IMR-90 (cell line): ENCODE measurements at regions not wholly inside any gene's neighbourhood (a gene's known extent, or its start where the extent isn't known, plus 50 kb on each side); places are given as distances from the start of the nearest gene placed in this dataset.

Experiments used
- ATAC-seq: fragments of 200-7000 bp; cut with Tn5 transposase; 2 replicates; pipeline ENCODE4 v1.9.1; 2020; ENCODE audit warnings: low read depth, mild to moderate bottlenecking, moderate library complexity
- BruUV-seq: library from RNA; stranded (reverse); fragments of 400-500 nt; replicated peaks from 2 replicates; lab custom pipeline; 2021; lab: Mats Ljungman, UMichigan
- CTCF ChIA-PET: fragments of 300-600 bp; formaldehyde crosslinking; extraction: SDS; loops from one replicate; lab custom pipeline; 2021; ENCODE audit warnings: antibody characterized with exemption; lab: Yijun Ruan, JAX
- POLR2A ChIA-PET: fragments of 300-600 bp; sonication (Branson Sonifier 250); formaldehyde crosslinking; loops from one replicate; lab custom pipeline; 2022; ENCODE audit warnings: antibody characterized with exemption; ENCODE audit not compliant: unreplicated experiment; lab: Charles Lee
- DNase-seq: peaks from one replicate; pipeline ENCODE4 v3.0.0; 2013
- H2AFZ ChIP-seq: replicated peaks from 2 replicates; pipeline ENCODE3; 2013; ENCODE audit warnings: low read length, mild to moderate bottlenecking; ENCODE audit not compliant: poor library complexity
- H2AK5ac ChIP-seq: 2 replicates; pipeline ENCODE4 v1.6.1; 2013; ENCODE audit warnings: low read depth, low read length, inconsistent platforms
- H2AK9ac ChIP-seq: replicated peaks from 2 replicates; pipeline ENCODE3; 2013; ENCODE audit warnings: mild to moderate bottlenecking, low read depth, low read length, moderate library complexity; ENCODE audit not compliant: poor library complexity
- H2BK120ac ChIP-seq: 2 replicates; pipeline ENCODE4 v1.6.1; 2013; ENCODE audit warnings: low read depth, low read length, inconsistent platforms
- H2BK15ac ChIP-seq: 3 replicates; pipeline ENCODE4 v1.6.1; 2013; ENCODE audit warnings: low read depth, low read length, inconsistent platforms
- H2BK20ac ChIP-seq: 2 replicates; pipeline ENCODE4 v1.6.1; 2013; ENCODE audit warnings: low read depth, mild to moderate bottlenecking, inconsistent platforms, low read length, moderate library complexity
- H2BK5ac ChIP-seq: 2 replicates; pipeline ENCODE4 v1.6.1; 2013; ENCODE audit warnings: mild to moderate bottlenecking, low read depth, low read length, inconsistent platforms; ENCODE audit not compliant: poor library complexity, severe bottlenecking
- H3K14ac ChIP-seq: replicated peaks from 2 replicates; pipeline ENCODE4 v1.6.1; 2013; ENCODE audit warnings: low read depth, low read length, inconsistent platforms
- H3K18ac ChIP-seq: 2 replicates; pipeline ENCODE4 v1.6.1; 2013; ENCODE audit warnings: low read depth, low read length, control low read depth
- H3K23ac ChIP-seq: 2 replicates; pipeline ENCODE4 v1.6.1; 2013; ENCODE audit warnings: low read depth, low read length, inconsistent platforms
- H3K27ac ChIP-seq: 2 replicates; pipeline ENCODE4 v1.5.1; 2013; ENCODE audit warnings: mild to moderate bottlenecking, control low read depth, low read length; ENCODE audit not compliant: insufficient read depth
- H3K27me3 ChIP-seq: 2 replicates; pipeline ENCODE4 v1.6.1; 2013; ENCODE audit warnings: low read length; ENCODE audit not compliant: control insufficient read depth, insufficient read depth
- H3K36me3 ChIP-seq: 2 replicates; pipeline ENCODE4 v1.6.1; 2013; ENCODE audit warnings: low read length, mixed read lengths; ENCODE audit not compliant: control insufficient read depth, insufficient read depth
- H3K4ac ChIP-seq: 2 replicates; pipeline ENCODE4 v1.6.1; 2013; ENCODE audit warnings: low read depth, low read length, inconsistent platforms
- H3K4me1 ChIP-seq: 2 replicates; pipeline ENCODE4 v1.6.1; 2013; ENCODE audit warnings: low read length, mixed read lengths; ENCODE audit not compliant: control insufficient read depth, insufficient read depth
- H3K4me2 ChIP-seq: 2 replicates; pipeline ENCODE4 v1.6.1; 2013; ENCODE audit warnings: low read depth, mild to moderate bottlenecking, control low read depth, low read length, moderate library complexity
- H3K4me3 ChIP-seq: 2 replicates; pipeline ENCODE4 v1.5.1; 2013; ENCODE audit warnings: low read depth, mild to moderate bottlenecking, control low read depth, low read length, moderate library complexity; ENCODE audit not compliant: insufficient read depth
- H3K56ac ChIP-seq: 2 replicates; pipeline ENCODE4 v1.6.1; 2013; ENCODE audit warnings: low read length, inconsistent platforms; ENCODE audit not compliant: insufficient read depth; ENCODE audit errors: extremely low read depth
- H3K79me1 ChIP-seq, 2 experiments: 2 replicates each; pipeline ENCODE4 v1.6.1; 2013; ENCODE audit warnings: low read length in 2 of 2, inconsistent platforms in 1 of 2, low read depth in 1 of 2
- H3K9ac ChIP-seq: 2 replicates; pipeline ENCODE4 v1.6.1; 2013; ENCODE audit warnings: low read depth, low read length, control low read depth
- H3K9me1 ChIP-seq: 2 replicates; pipeline ENCODE4 v1.6.1; 2013; ENCODE audit warnings: low read length, inconsistent platforms; ENCODE audit not compliant: insufficient read depth
- H3K9me3 ChIP-seq: 2 replicates; pipeline ENCODE4 v1.6.1; 2013; ENCODE audit warnings: low read length; ENCODE audit not compliant: control insufficient read depth, insufficient read depth
- H4K20me1 ChIP-seq: 2 replicates; pipeline ENCODE4 v1.6.1; 2013; ENCODE audit warnings: low read length, inconsistent platforms; ENCODE audit not compliant: insufficient read depth
- H4K5ac ChIP-seq: 2 replicates; pipeline ENCODE4 v1.6.1; 2013; ENCODE audit warnings: mild to moderate bottlenecking, low read depth, low read length, control low read depth
- H4K8ac ChIP-seq, 2 experiments: 2 replicates each; pipeline ENCODE4 v1.6.1; 2013; ENCODE audit warnings: low read depth in 2 of 2, low read length in 2 of 2, control low read depth in 1 of 2, inconsistent platforms in 1 of 2
- H4K91ac ChIP-seq: 2 replicates; pipeline ENCODE4 v1.6.1; 2013; ENCODE audit warnings: low read depth, low read length, inconsistent platforms; ENCODE audit not compliant: insufficient read depth
- BHLHE40 ChIP-seq: fragments of 150-350 bp; IDR thresholded peaks from 2 replicates; pipeline ENCODE4 v1.6.1; 2016; ENCODE audit warnings: mild to moderate bottlenecking, low read depth, low read length
- CEBPB ChIP-seq: IDR thresholded peaks from 2 replicates; pipeline ENCODE4 v1.6.1; 2012; ENCODE audit warnings: low read depth, low read length, improper control_type of control experiment
- CHD1 ChIP-seq: IDR thresholded peaks from 2 replicates; pipeline ENCODE4 v1.6.1; 2012; ENCODE audit warnings: low read depth, low read length, improper control_type of control experiment
- FOS ChIP-seq: fragments of 150-350 bp; IDR thresholded peaks from 2 replicates; pipeline ENCODE4 v1.6.1; 2016; ENCODE audit warnings: low read depth, low read length
- POLR2A ChIP-seq: IDR thresholded peaks from 2 replicates; pipeline ENCODE4 v1.6.1; 2012; ENCODE audit warnings: mild to moderate bottlenecking, low read depth, low read length
- RAD21 ChIP-seq: IDR thresholded peaks from 2 replicates; pipeline ENCODE4 v1.6.1; 2012; ENCODE audit warnings: low read length, improper control_type of control experiment
- RCOR1 ChIP-seq: IDR thresholded peaks from 2 replicates; pipeline ENCODE4 v1.6.1; 2012; ENCODE audit warnings: mild to moderate bottlenecking, low read length, improper control_type of control experiment; ENCODE audit not compliant: insufficient replicate concordance
- RFX5 ChIP-seq: IDR thresholded peaks from 2 replicates; pipeline ENCODE4 v1.8.0; 2012; ENCODE audit warnings: low read depth, mild to moderate bottlenecking, low read length, moderate library complexity
- WGBS, 2 experiments: methylation state at CpG; one replicate each; pipeline versions ENCODE4 v1.1.5 to v1.1.7; 2013; ENCODE audit warnings: missing lambda C conversion rate in 2 of 2; ENCODE audit not compliant: insufficient read length in 1 of 2; ENCODE audit errors: extremely low coverage in 2 of 2; 5-methylcytosine and 5-hydroxymethylcytosine counted together
- dilution Hi-C: fragments of 300-500 bp; cut with HindIII; formaldehyde crosslinking; loops from one replicate; pipeline ENCODE4 v1.14.3; 2018; ENCODE audit warnings: low sequenced_read_pairs; ENCODE audit not compliant: unreplicated experiment
- in situ Hi-C: fragments of 300-500 bp; cut with MboI; formaldehyde crosslinking; loops from 3 replicates; pipeline ENCODE4 v1.14.3; 2019; ENCODE audit warnings: low sequenced_read_pairs, inconsistent platforms, mixed read lengths
- intact Hi-C: fragments of 100-400 bp; cut with micrococcal nuclease; formaldehyde crosslinking; loops from 2 replicates; pipeline ENCODE4 v1.10.0; 2022
- TF ChIP-seq, protein P1 (sequence below): fragments of 150-350 bp; IDR thresholded peaks from 2 replicates; pipeline ENCODE4 v1.6.1; 2016; ENCODE audit warnings: low read depth, mild to moderate bottlenecking, low read length, moderate library complexity, borderline replicate concordance

- Histone ChIP-seq H2AK5ac (no peak overlapping the region), H3K27ac (no peak overlapping the region), H3K4me1 (no peaks in the 10 kb centered on the region), H3K9me3 (peaks cover 6% of the 10 kb centered on the region), H2AK9ac (no peak overlapping the region), H3K14ac (no peak overlapping the region), H3K9ac (no peak overlapping the region), H4K91ac (no peak overlapping the region), H2BK120ac (no peak overlapping the region), H4K8ac (no peak overlapping the region), H2BK20ac (no peak overlapping the region), H3K56ac (no peak overlapping the region), H3K9me1 (no peaks in the 10 kb centered on the region), H3K36me3 (no peaks in the 10 kb centered on the region), H3K23ac (no peak overlapping the region), H3K27me3 (no peaks in the 10 kb centered on the region), H2AFZ (no peak overlapping the region), H3K4me2 (no peak overlapping the region), H3K4me3 (no peak overlapping the region), H3K79me1 (no peaks in the 10 kb centered on the region), H4K20me1 (no peaks in the 10 kb centered on the region), H3K4ac (no peak overlapping the region), H4K5ac (no peak overlapping the region), H2BK5ac (no peak overlapping the region), H3K18ac (no peak overlapping the region), H2BK15ac (no peak overlapping the region)
- ChIA-PET CTCF (interaction anchor here (0.6 kb wide), 1 partner anchor 154 kb away, joined by 3 read pairs; no protein-coding TSS in a partner anchor), POLR2A (no interaction called here)
- intact Hi-C loops (no loop called here), in situ Hi-C loops (no loop called here), dilution Hi-C loops (no loop called here)
- no peak for ATAC-seq
- BruUV-seq: no TSS peak
- no peak for TF ChIP-seq RFX5
- no peak for TF ChIP-seq RAD21
- TF ChIP-seq, protein P1, sequence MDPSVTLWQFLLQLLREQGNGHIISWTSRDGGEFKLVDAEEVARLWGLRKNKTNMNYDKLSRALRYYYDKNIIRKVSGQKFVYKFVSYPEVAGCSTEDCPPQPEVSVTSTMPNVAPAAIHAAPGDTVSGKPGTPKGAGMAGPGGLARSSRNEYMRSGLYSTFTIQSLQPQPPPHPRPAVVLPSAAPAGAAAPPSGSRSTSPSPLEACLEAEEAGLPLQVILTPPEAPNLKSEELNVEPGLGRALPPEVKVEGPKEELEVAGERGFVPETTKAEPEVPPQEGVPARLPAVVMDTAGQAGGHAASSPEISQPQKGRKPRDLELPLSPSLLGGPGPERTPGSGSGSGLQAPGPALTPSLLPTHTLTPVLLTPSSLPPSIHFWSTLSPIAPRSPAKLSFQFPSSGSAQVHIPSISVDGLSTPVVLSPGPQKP: no peak
- no peak for TF ChIP-seq CEBPB
- no peak for TF ChIP-seq RCOR1
- TF ChIP-seq POLR2A: no peak
- no peak for TF ChIP-seq CHD1
- TF ChIP-seq BHLHE40: no peak
- no peak for TF ChIP-seq FOS
- WGBS, 2 experiments: no CpG with 5 or more reads among the region's 2 CpGs
- DNase-seq: no peak
Observed at GRCh38 chr5:29516224-29516623, 1677.3 kb upstream of the CDH6 start.
